GM18499 (cell line): ENCODE measurements at regions not wholly inside any gene's neighbourhood (a gene's known extent, or its start where the extent isn't known, plus 50 kb on each side); places are given as distances from the start of the nearest gene placed in this dataset.
"Not testable (repeated sequence)": the region's sequence is repeated elsewhere in the genome, so short reads cannot be mapped to it uniquely, and the experiment has no call there.

Experiments used
- ATAC-seq: cut with Tn5 transposase; IDR thresholded peaks from one replicate; pipeline ENCODE4 v1.9.1; 2021; ENCODE audit warnings: moderate number of reproducible peaks; ENCODE audit not compliant: insufficient read depth, unreplicated experiment

GRCh38 chr20:1827510-1827973 is 67.7 kb upstream of the SIRPA start:
- ATAC-seq = no peak

GRCh38 chr20:1825938-1826445 is 69.2 kb upstream of the SIRPA start:
- ATAC-seq = no peak

GRCh38 chr20:1825507-1825906 is 69.7 kb upstream of the SIRPA start:
- ATAC-seq = no peak

- ATAC-seq = no peak
Observed at GRCh38 chr20:1824834-1825233, 70.4 kb upstream of the SIRPA start.

GRCh38 chr20:1824181-1824580 is 71.0 kb upstream of the SIRPA start:
- no peak for ATAC-seq

GRCh38 chr20:1823450-1823844 is 71.8 kb upstream of the SIRPA start:
- no peak for ATAC-seq

GRCh38 chr20:1822564-1823449 is 72.4 kb upstream of the SIRPA start:
- no peak for ATAC-seq

- no peak for ATAC-seq
Observed at GRCh38 chr20:1820138-1821079, 74.8 kb upstream of the SIRPA start.

GRCh38 chr20:1819311-1820137 is 75.7 kb upstream of the SIRPA start:
- ATAC-seq = no peak

- no peak for ATAC-seq
Observed at GRCh38 chr20:1818895-1819294, 76.3 kb upstream of the SIRPA start.

- ATAC-seq = no peak
Observed at GRCh38 chr20:1818247-1818840, 76.9 kb upstream of the SIRPA start.

- ATAC-seq = no peak
Observed at GRCh38 chr20:1817577-1818211, 77.5 kb upstream of the SIRPA start.

- ATAC-seq = no peak
Observed at GRCh38 chr20:1816384-1817381, 78.5 kb upstream of the SIRPA start.

GRCh38 chr20:1815502-1816085 is 79.6 kb upstream of the SIRPA start:
- no peak for ATAC-seq

GRCh38 chr20:1814861-1815260 is 80.3 kb upstream of the SIRPA start:
- ATAC-seq = not testable (repeated sequence)

- ATAC-seq = no peak
Observed at GRCh38 chr20:1813674-1814635, 81.3 kb upstream of the SIRPA start.
